H9 (cell line): ENCODE measurements at regions not wholly inside any gene's neighbourhood (a gene's known extent, or its start where the extent isn't known, plus 50 kb on each side); places are given as distances from the start of the nearest gene placed in this dataset.

Experiments used
- DNase-seq: peaks from one replicate; pipeline ENCODE4 v3.0.0-alpha.2; 2017
- H2AFZ ChIP-seq: one replicate; pipeline ENCODE4 v1.6.1; 2013; ENCODE audit warnings: mild to moderate bottlenecking, low read length, control low read depth, moderate library complexity
- H2AK5ac ChIP-seq: 2 replicates; pipeline ENCODE4 v1.6.1; 2013; ENCODE audit warnings: low read length, control low read depth, mixed read lengths; ENCODE audit not compliant: insufficient read length
- H2BK120ac ChIP-seq: one replicate; pipeline ENCODE4 v1.6.1; 2013; ENCODE audit warnings: low read depth, mild to moderate bottlenecking, low read length, control low read depth, inconsistent platforms; ENCODE audit not compliant: poor library complexity, severe bottlenecking
- H2BK12ac ChIP-seq: 2 replicates; pipeline ENCODE4 v1.6.1; 2013; ENCODE audit warnings: low read length, control low read depth, mixed read lengths, low read depth; ENCODE audit not compliant: insufficient read length
- H2BK15ac ChIP-seq: 2 replicates; pipeline ENCODE4 v1.6.1; 2013; ENCODE audit warnings: low read depth, low read length, control low read depth
- H2BK20ac ChIP-seq: one replicate; pipeline ENCODE4 v1.6.1; 2013; ENCODE audit warnings: low read depth, mild to moderate bottlenecking, low read length, control low read depth, inconsistent platforms; ENCODE audit not compliant: poor library complexity, severe bottlenecking
- H2BK5ac ChIP-seq: 2 replicates; pipeline ENCODE4 v1.6.1; 2013; ENCODE audit warnings: low read length, control low read depth, mixed read lengths; ENCODE audit not compliant: insufficient read length
- H3K14ac ChIP-seq: 2 replicates; pipeline ENCODE4 v1.6.1; 2013; ENCODE audit warnings: low read length, control low read depth; ENCODE audit not compliant: insufficient read depth
- H3K18ac ChIP-seq: 2 replicates; pipeline ENCODE4 v1.6.1; 2013; ENCODE audit warnings: low read depth, mild to moderate bottlenecking, mixed read lengths, low read length, control low read depth; ENCODE audit not compliant: insufficient read length
- H3K23ac ChIP-seq: 2 replicates; pipeline ENCODE4 v1.6.1; 2013; ENCODE audit warnings: low read length, control low read depth, mixed read lengths, low read depth; ENCODE audit not compliant: insufficient read length
- H3K23me2 ChIP-seq: 2 replicates; pipeline ENCODE4 v1.6.1; 2013; ENCODE audit warnings: low read depth, mild to moderate bottlenecking, mixed read lengths, low read length, control low read depth; ENCODE audit not compliant: insufficient read length, poor library complexity, severe bottlenecking
- H3K27ac ChIP-seq: 2 replicates; pipeline ENCODE4 v1.5.1; 2013; ENCODE audit warnings: low read length, control low read depth, mixed read lengths, low read depth; ENCODE audit not compliant: insufficient read length
- H3K27me3 ChIP-seq: 2 replicates; pipeline ENCODE4 v1.6.1; 2013; ENCODE audit warnings: low read length, control low read depth, inconsistent platforms; ENCODE audit not compliant: insufficient read depth
- H3K4ac ChIP-seq: 2 replicates; pipeline ENCODE4 v1.6.1; 2013; ENCODE audit warnings: low read depth, mild to moderate bottlenecking, control low read depth, inconsistent platforms, low read length, moderate library complexity
- H3K4me1 ChIP-seq: 2 replicates; pipeline ENCODE4 v1.6.1; 2013; ENCODE audit warnings: low read length, control low read depth, inconsistent platforms; ENCODE audit not compliant: insufficient read depth
- H3K4me2 ChIP-seq: 2 replicates; pipeline ENCODE4 v1.6.1; 2013; ENCODE audit warnings: low read length, control low read depth, mixed read lengths; ENCODE audit not compliant: insufficient read length, insufficient read depth
- H3K56ac ChIP-seq: 2 replicates; pipeline ENCODE4 v1.6.1; 2013; ENCODE audit warnings: low read depth, mild to moderate bottlenecking, mixed read lengths, low read length, control low read depth; ENCODE audit not compliant: insufficient read length
- H3K79me1 ChIP-seq: 2 replicates; pipeline ENCODE4 v1.6.1; 2013; ENCODE audit warnings: low read depth, mild to moderate bottlenecking, moderate library complexity, low read length, control low read depth, inconsistent platforms; ENCODE audit not compliant: insufficient read depth, poor library complexity, severe bottlenecking
- H3K79me2 ChIP-seq: 2 replicates; pipeline ENCODE4 v1.6.1; 2013; ENCODE audit warnings: low read length, control low read depth, inconsistent platforms; ENCODE audit not compliant: insufficient read depth
- H3K9ac ChIP-seq: 2 replicates; pipeline ENCODE4 v1.6.1; 2013; ENCODE audit warnings: low read length, control low read depth, mixed read lengths; ENCODE audit not compliant: insufficient read length; ENCODE audit errors: extremely low read depth
- H3K9me3 ChIP-seq: one replicate; pipeline ENCODE4 v1.6.1; 2013; ENCODE audit warnings: low read depth, low read length, inconsistent platforms; ENCODE audit not compliant: control insufficient read depth
- H3T11ph ChIP-seq: one replicate; pipeline ENCODE4 v1.6.1; 2013; ENCODE audit warnings: mild to moderate bottlenecking, low read length, control low read depth, inconsistent platforms
- H4K20me1 ChIP-seq: one replicate; pipeline ENCODE4 v1.6.1; 2013; ENCODE audit not compliant: control insufficient read depth, insufficient read length, insufficient read depth
- H4K5ac ChIP-seq: 2 replicates; pipeline ENCODE4 v1.6.1; 2013; ENCODE audit warnings: low read depth, mild to moderate bottlenecking, mixed read lengths, low read length, control low read depth; ENCODE audit not compliant: insufficient read length
- H4K8ac ChIP-seq: replicated peaks from 2 replicates; pipeline ENCODE4 v1.6.1; 2013; ENCODE audit warnings: low read length, control low read depth, mixed read lengths, low read depth; ENCODE audit not compliant: insufficient read length
- H4K91ac ChIP-seq: 2 replicates; pipeline ENCODE4 v1.6.1; 2013; ENCODE audit warnings: low read depth, mild to moderate bottlenecking, moderate library complexity, mixed read lengths, low read length, control low read depth; ENCODE audit not compliant: insufficient read length
- H3K27ac Mint-ChIP-seq, 3 experiments: 2 replicates in 2 of 3; 3 replicates in 1 of 3; pipeline ENCODE4 v1.8.0; 2020 to 2021; ENCODE audit warnings: mixed read lengths in 3 of 3, mild to moderate bottlenecking in 1 of 3, moderate library complexity in 1 of 3
- H3K27me3 Mint-ChIP-seq: 2 replicates; pipeline ENCODE4 v1.8.0; 2021; ENCODE audit warnings: low read depth, mild to moderate bottlenecking, moderate library complexity, mixed read lengths
- H3K36me3 Mint-ChIP-seq, 3 experiments: 2 replicates in 2 of 3; 3 replicates in 1 of 3; pipeline ENCODE4 v1.8.0; 2020 to 2021; ENCODE audit warnings: low read depth in 3 of 3, mixed read lengths in 3 of 3; ENCODE audit not compliant: insufficient read depth in 1 of 3
- H3K4me1 Mint-ChIP-seq, 2 experiments: 2 replicates each; pipeline ENCODE4 v1.8.0; 2020; ENCODE audit warnings: mixed read lengths in 2 of 2
- H3K4me3 Mint-ChIP-seq, 2 experiments: 2 replicates in 1 of 2; 3 replicates in 1 of 2; pipeline ENCODE4 v1.8.0; 2020 to 2021; ENCODE audit warnings: mild to moderate bottlenecking in 2 of 2, mixed read lengths in 2 of 2, moderate library complexity in 1 of 2
- H3K9me3 Mint-ChIP-seq, 2 experiments: 2 replicates in 1 of 2; 3 replicates in 1 of 2; pipeline ENCODE4 v1.8.0; 2020; ENCODE audit warnings: mild to moderate bottlenecking in 2 of 2, mixed read lengths in 2 of 2, moderate library complexity in 1 of 2
- CTCF ChIP-seq: fragments of 200-600 bp; sonication (generic); conservative IDR thresholded peaks from 3 replicates; pipeline ENCODE4 v1.8.0; 2021; ENCODE audit warnings: antibody characterized with exemption, mild to moderate bottlenecking
- WGBS: extraction: QIAGEN DNeasy Blood & Tissue Kit; methylation state at CpG from one replicate; pipeline ENCODE4 v1.1.7; 2013; ENCODE audit warnings: missing lambda C conversion rate, low lambda C conversion rate, mixed read lengths; ENCODE audit not compliant: insufficient read length; ENCODE audit errors: extremely low coverage; 5-methylcytosine and 5-hydroxymethylcytosine counted together

GRCh38 chr20:60900618-60901017, 351.4 kb upstream of the CDH4 start:
- H2BK12ac ChIP-seq, result no peak overlapping the region
- DNase-seq, result no peak
- no peak for TF ChIP-seq CTCF
- H3K4me1 ChIP-seq, result peaks cover 6% of the 10 kb centered on the region; the same call in 1 of the 2 replicates
- H3K23me2 ChIP-seq, result no peaks in the 10 kb centered on the region
- H4K91ac ChIP-seq, result no peak overlapping the region
- H3K56ac ChIP-seq, result no peak overlapping the region
- H3K27me3 ChIP-seq, result no peaks in the 10 kb centered on the region
- Mint-ChIP-seq H3K4me1 (peaks cover 40 to 43% of the 10 kb centered on the region in 2 experiments), H3K27me3 (peaks cover 22% of the 10 kb centered on the region), H3K9me3 (peaks cover 10 to 11% of the 10 kb centered on the region in 2 experiments), H3K4me3 (no peak overlapping the region), H3K27ac (no peak overlapping the region), H3K36me3 (peaks cover 0 to 8% (median 6%) of the 10 kb centered on the region in 3 experiments; a peak in 3 of 7 replicates)
- no peak overlapping the region for H3K23ac ChIP-seq
- H3K4ac ChIP-seq, result no peak overlapping the region
- H4K20me1 ChIP-seq, result no peaks in the 10 kb centered on the region
- no peak overlapping the region for H2AK5ac ChIP-seq
- no peaks in the 10 kb centered on the region for H3K79me2 ChIP-seq
- H3K14ac ChIP-seq, result no peak overlapping the region
- WGBS, result no CpG with 5 or more reads among the region's 5 CpGs
- no peak overlapping the region for H2BK5ac ChIP-seq
- H3K9me3 ChIP-seq, result no peaks in the 10 kb centered on the region
- H4K8ac ChIP-seq, result no peak overlapping the region
- no peak overlapping the region for H2AFZ ChIP-seq
- H3K27ac ChIP-seq, result no peak overlapping the region
- no peak overlapping the region for H2BK120ac ChIP-seq
- no peak overlapping the region for H3K18ac ChIP-seq
- no peak overlapping the region for H3K4me2 ChIP-seq
- H3T11ph ChIP-seq, result no peak overlapping the region
- H2BK15ac ChIP-seq, result no peak overlapping the region
- no peak overlapping the region for H3K9ac ChIP-seq
- no peak overlapping the region for H2BK20ac ChIP-seq
- no peaks in the 10 kb centered on the region for H3K79me1 ChIP-seq
- H4K5ac ChIP-seq, result no peak overlapping the region
